ENCODE measurements at regions not wholly inside any gene's neighbourhood (a gene's known extent, or its start where the extent isn't known, plus 50 kb on each side); places are given as distances from the start of the nearest gene placed in this dataset.

DNA sequence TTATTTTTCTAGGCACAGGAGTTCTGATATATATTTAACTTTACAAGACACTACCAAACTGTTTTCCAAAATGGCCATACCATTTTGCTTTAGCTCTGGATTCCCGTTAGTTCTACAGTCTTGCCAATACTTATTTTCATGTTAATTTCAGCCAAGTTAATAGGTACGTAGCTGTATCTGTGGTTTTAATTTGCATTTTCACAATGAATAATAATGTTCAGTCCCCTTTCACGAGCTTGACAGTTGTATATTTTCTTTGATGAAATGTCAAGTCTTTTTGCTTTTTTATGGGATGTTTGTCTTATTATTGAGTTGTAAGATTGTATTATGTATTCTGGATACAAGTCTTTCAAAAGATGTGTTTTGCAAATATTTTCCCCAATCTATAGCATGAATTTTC is 50.6 kb upstream of the GALNT5 start:
- no peak for TF ChIP-seq CTCF (IDR thresholded peaks at IDR 0.05)
- no peaks in the 10 kb centered on the region for H3K27me3 ChIP-seq
- H3K4me1 ChIP-seq, result no peaks in the 10 kb centered on the region
- no peak overlapping the region for H3K4me3 ChIP-seq
- no peak for DNase-seq
- no peaks in the 10 kb centered on the region for H3K36me3 ChIP-seq
- no peak for ATAC-seq
- intact Hi-C loops (cut with DNase I), result no loop called here
- no peaks in the 10 kb centered on the region for H3K9me3 ChIP-seq
- no peak overlapping the region for H3K27ac ChIP-seq

All from left lung (tissue), 4 donors.